KMS-11 (cell line): ENCODE measurements at regions not wholly inside any gene's neighbourhood (a gene's known extent, or its start where the extent isn't known, plus 50 kb on each side); places are given as distances from the start of the nearest gene placed in this dataset.

Experiments used
- H2AFZ ChIP-seq: fragments of 200-600 bp; sonication (generic); 2 replicates; pipeline ENCODE4 v1.6.1; 2016; ENCODE audit warnings: antibody characterized with exemption, mixed run types, low read depth
- H3K27ac ChIP-seq: fragments of 200-600 bp; sonication (generic); 2 replicates; pipeline ENCODE4 v1.6.1; 2016; ENCODE audit warnings: mild to moderate bottlenecking, mixed run types
- H3K27me3 ChIP-seq: fragments of 200-600 bp; sonication (generic); 2 replicates; pipeline ENCODE4 v1.6.1; 2017; ENCODE audit warnings: mild to moderate bottlenecking, low read depth, mixed run types, moderate library complexity; ENCODE audit not compliant: insufficient read depth
- H3K36me3 ChIP-seq: fragments of 200-600 bp; sonication (generic); 2 replicates; pipeline ENCODE4 v1.6.1; 2017; ENCODE audit warnings: mild to moderate bottlenecking, mixed run types; ENCODE audit not compliant: insufficient read depth
- H3K4me1 ChIP-seq: fragments of 200-600 bp; sonication (generic); 2 replicates; pipeline ENCODE4 v1.6.1; 2016; ENCODE audit warnings: mild to moderate bottlenecking, low read depth, mixed run types; ENCODE audit not compliant: poor library complexity, severe bottlenecking
- H3K4me2 ChIP-seq: fragments of 200-600 bp; sonication (generic); 2 replicates; pipeline ENCODE4 v1.7.0; 2016; ENCODE audit warnings: mild to moderate bottlenecking, mixed run types
- H3K4me3 ChIP-seq: fragments of 200-600 bp; sonication (generic); IDR thresholded peaks from 2 replicates; pipeline ENCODE4 v1.6.1; 2017; ENCODE audit warnings: low read depth, low read length, mixed read lengths; ENCODE audit not compliant: insufficient read depth
- H3K79me2 ChIP-seq: fragments of 200-600 bp; sonication (generic); 2 replicates; pipeline ENCODE4 v1.6.1; 2016; ENCODE audit warnings: low read depth, mixed run types; ENCODE audit not compliant: insufficient read depth
- H3K9ac ChIP-seq: fragments of 200-600 bp; sonication (generic); 2 replicates; pipeline ENCODE4 v1.6.1; 2016; ENCODE audit warnings: mild to moderate bottlenecking, mixed run types
- H4K20me1 ChIP-seq: fragments of 200-600 bp; sonication (generic); 2 replicates; pipeline ENCODE4 v1.6.1; 2016; ENCODE audit warnings: mild to moderate bottlenecking, mixed run types; ENCODE audit not compliant: insufficient read depth
- TF ChIP-seq, protein P1 (sequence below): fragments of 200-600 bp; sonication (generic); conservative IDR thresholded peaks from 2 replicates; pipeline ENCODE4 v1.6.1; 2017; ENCODE audit warnings: low read depth, mild to moderate bottlenecking, antibody characterized with exemption, low read length, moderate library complexity, mixed read lengths

- H3K36me3 ChIP-seq: no peaks in the 10 kb centered on the region
- H3K4me1 ChIP-seq: no peaks in the 10 kb centered on the region
- H3K9ac ChIP-seq: no peak overlapping the region
- no peak overlapping the region for H3K4me3 ChIP-seq
- no peaks in the 10 kb centered on the region for H3K79me2 ChIP-seq
- no peaks in the 10 kb centered on the region for H3K27me3 ChIP-seq
- no peaks in the 10 kb centered on the region for H4K20me1 ChIP-seq
- H3K4me2 ChIP-seq: no peak overlapping the region
- no peak overlapping the region for H2AFZ ChIP-seq
- TF ChIP-seq, protein P1, sequence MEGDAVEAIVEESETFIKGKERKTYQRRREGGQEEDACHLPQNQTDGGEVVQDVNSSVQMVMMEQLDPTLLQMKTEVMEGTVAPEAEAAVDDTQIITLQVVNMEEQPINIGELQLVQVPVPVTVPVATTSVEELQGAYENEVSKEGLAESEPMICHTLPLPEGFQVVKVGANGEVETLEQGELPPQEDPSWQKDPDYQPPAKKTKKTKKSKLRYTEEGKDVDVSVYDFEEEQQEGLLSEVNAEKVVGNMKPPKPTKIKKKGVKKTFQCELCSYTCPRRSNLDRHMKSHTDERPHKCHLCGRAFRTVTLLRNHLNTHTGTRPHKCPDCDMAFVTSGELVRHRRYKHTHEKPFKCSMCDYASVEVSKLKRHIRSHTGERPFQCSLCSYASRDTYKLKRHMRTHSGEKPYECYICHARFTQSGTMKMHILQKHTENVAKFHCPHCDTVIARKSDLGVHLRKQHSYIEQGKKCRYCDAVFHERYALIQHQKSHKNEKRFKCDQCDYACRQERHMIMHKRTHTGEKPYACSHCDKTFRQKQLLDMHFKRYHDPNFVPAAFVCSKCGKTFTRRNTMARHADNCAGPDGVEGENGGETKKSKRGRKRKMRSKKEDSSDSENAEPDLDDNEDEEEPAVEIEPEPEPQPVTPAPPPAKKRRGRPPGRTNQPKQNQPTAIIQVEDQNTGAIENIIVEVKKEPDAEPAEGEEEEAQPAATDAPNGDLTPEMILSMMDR: no peak
- H3K27ac ChIP-seq: no peak overlapping the region
Observed at GRCh38 chr11:29483831-29484230, 533.0 kb downstream of the KCNA4 start.

- no peak overlapping the region for H3K9ac ChIP-seq
- H3K79me2 ChIP-seq: no peaks in the 10 kb centered on the region
- H3K27ac ChIP-seq: no peak overlapping the region
- no peaks in the 10 kb centered on the region for H4K20me1 ChIP-seq
- H3K4me2 ChIP-seq: no peak overlapping the region
- H2AFZ ChIP-seq: no peak overlapping the region
- no peaks in the 10 kb centered on the region for H3K4me1 ChIP-seq
- H3K27me3 ChIP-seq: no peaks in the 10 kb centered on the region
- H3K36me3 ChIP-seq: no peaks in the 10 kb centered on the region
- H3K4me3 ChIP-seq: no peak overlapping the region
- TF ChIP-seq, protein P1: no peak
Observed at GRCh38 chr11:29482510-29482909, 534.3 kb downstream of the KCNA4 start.

DNA sequence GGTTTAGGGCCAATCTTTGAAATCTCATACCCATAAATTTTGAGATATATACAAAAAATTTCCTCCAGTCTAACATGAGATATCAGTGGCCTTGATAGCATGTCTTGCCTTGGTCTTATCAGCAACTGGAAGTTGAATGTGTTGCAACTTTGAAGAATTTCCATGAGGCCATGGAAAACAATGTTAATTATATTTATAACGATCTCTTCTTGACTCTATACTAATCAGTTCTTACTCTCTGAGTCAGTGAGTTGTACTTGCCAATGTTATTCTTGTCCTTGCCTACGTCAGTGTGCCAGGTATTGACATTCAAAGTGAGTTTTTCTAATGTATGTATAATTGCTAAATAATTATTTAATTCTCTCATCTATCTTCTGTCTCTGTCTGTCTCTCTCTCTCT, 535.1 kb downstream of the KCNA4 start:
- H2AFZ ChIP-seq: no peak overlapping the region
- H3K27me3 ChIP-seq: no peaks in the 10 kb centered on the region
- no peak overlapping the region for H3K9ac ChIP-seq
- no peaks in the 10 kb centered on the region for H3K36me3 ChIP-seq
- no peaks in the 10 kb centered on the region for H4K20me1 ChIP-seq
- TF ChIP-seq, protein P1: no peak
- no peak overlapping the region for H3K4me3 ChIP-seq
- no peak overlapping the region for H3K27ac ChIP-seq
- H3K79me2 ChIP-seq: no peaks in the 10 kb centered on the region
- no peaks in the 10 kb centered on the region for H3K4me1 ChIP-seq
- no peak overlapping the region for H3K4me2 ChIP-seq

DNA sequence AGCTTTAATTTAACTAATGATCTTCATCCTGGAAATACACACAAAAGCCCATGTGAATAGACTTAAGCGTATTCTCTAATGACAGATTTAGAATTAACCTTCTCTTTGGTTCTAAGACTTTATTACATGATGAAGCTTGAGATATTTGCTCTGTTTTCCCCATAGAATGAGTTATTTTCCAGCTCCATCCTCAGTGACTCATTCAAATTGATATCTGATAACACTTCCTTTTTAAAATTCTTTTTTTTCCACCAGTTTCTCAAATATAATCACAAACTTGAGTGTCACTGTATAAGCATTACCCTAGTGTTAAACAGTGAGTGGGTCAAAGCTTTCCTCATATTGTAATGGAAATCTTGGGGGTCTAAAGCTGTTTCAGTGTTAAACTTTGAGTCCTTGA, 535.8 kb downstream of the KCNA4 start:
- no peak overlapping the region for H3K9ac ChIP-seq
- H3K36me3 ChIP-seq: no peaks in the 10 kb centered on the region
- H2AFZ ChIP-seq: no peak overlapping the region
- no peak overlapping the region for H3K27ac ChIP-seq
- no peak overlapping the region for H3K4me3 ChIP-seq
- no peaks in the 10 kb centered on the region for H3K79me2 ChIP-seq
- H3K27me3 ChIP-seq: no peaks in the 10 kb centered on the region
- no peaks in the 10 kb centered on the region for H4K20me1 ChIP-seq
- no peaks in the 10 kb centered on the region for H3K4me1 ChIP-seq
- TF ChIP-seq, protein P1: no peak
- H3K4me2 ChIP-seq: no peak overlapping the region
